ENCODE measurements at regions not wholly inside any gene's neighbourhood (a gene's known extent, or its start where the extent isn't known, plus 50 kb on each side); places are given as distances from the start of the nearest gene placed in this dataset.

- TF ChIP-seq EGR1 (IDR thresholded peaks at IDR 0.05; ENCODE audit: borderline replicate concordance, low read depth, low read length) (no peak), RNF2 (IDR thresholded peaks at IDR 0.05; ENCODE audit: borderline replicate concordance, low read depth, low read length, missing control alignments, poor library complexity, severe bottlenecking) (no peak), POU5F1 (IDR thresholded peaks at IDR 0.05; ENCODE audit: low read depth, low read length) (no peak)
- TF ChIP-seq, protein P1, sequence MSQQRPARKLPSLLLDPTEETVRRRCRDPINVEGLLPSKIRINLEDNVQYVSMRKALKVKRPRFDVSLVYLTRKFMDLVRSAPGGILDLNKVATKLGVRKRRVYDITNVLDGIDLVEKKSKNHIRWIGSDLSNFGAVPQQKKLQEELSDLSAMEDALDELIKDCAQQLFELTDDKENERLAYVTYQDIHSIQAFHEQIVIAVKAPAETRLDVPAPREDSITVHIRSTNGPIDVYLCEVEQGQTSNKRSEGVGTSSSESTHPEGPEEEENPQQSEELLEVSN (IDR thresholded peaks at IDR 0.05) = no peak
Observed at GRCh38 chr11:101738452-101738851, 154.6 kb upstream of the TRPC6 start (continued).
